ENCODE measurements at regions not wholly inside any gene's neighbourhood (a gene's known extent, or its start where the extent isn't known, plus 50 kb on each side); places are given as distances from the start of the nearest gene placed in this dataset.
"Not testable (repeated sequence)": the region's sequence is repeated elsewhere in the genome, so short reads cannot be mapped to it uniquely, and the experiment has no call there.

- no peak for DNase-seq
Observed at GRCh38 chr3:163605915-163606314, 1472.4 kb downstream of the SI start.

DNA sequence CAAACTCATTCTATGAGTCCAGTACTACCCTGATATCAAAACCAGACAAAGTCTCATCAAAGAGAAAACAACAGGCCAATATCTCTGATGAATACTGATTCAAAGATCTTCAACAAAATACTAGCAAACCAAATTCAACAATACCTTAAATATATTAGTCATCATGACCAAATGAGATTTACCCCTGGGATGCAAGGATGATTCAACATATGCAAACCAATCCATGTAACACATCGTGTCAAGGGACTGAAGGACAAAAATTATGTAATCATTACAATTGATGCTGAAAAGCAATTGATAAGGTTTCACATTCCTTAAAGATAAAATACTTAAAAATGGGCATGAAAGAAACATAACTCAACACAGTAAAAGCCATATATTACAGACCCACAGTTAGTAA lies 1476.9 kb downstream of the SI start:
- DNase-seq, result no peak

DNA sequence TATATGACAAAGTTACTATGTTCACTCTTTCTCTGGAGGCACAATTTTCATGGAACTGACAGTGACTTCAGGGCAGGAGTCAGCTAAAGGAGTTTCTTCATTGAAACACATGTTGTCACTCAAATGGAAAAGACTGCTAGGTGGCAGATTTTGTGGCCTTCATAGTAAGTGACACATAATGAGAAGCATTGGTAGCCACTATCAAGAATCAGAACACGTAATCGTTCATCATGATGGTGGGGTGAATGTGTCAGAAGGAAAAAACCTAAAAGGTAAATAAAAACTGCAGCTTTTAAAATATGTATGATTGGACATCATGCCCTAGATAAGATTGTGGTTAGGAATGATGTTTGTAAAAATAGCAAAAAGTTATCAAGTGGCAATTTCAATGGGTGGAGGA lies 1491.0 kb downstream of the SI start:
- no peak for DNase-seq

GRCh38 chr3:163582967-163583366 lies 1495.3 kb downstream of the SI start:
- no peak for DNase-seq

DNA sequence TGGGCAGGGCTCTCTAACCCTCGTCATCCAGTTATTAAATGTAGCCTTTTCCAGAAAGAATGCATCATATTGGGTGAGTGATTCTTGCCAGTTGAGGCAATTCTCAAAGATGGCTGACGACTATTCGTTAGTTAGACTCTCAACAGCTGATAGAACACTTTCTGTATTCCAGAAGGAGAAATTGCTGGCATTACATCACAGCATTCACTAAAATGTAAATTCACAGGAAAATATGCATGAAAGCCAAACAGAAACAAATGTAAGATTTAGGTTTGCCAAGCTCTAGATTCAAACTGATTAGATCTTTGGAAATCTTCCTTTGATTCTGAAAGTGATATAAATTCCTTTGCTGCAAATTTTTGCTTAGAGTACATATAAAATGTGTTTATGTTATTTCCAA lies 1501.0 kb downstream of the SI start:
- no peak for DNase-seq

DNA sequence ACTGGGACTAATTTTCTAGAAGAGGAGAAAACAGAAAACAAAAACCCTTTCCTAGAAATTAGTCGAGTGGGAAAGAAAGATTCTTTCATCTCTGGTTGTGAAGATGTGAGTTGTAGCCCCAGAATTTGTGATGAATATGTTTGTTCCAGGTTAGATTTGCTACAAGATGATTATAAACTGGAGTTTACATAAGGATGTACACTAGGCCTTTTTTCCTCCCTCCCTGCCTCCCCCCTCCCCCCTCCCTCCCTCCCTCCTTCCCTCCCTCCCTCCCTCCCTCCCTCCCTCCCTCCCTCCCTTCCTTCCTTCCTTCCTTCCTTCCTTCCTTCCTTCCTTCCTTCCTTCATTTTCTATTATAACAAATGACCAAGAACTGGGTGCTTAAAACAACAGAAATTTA lies 1502.0 kb downstream of the SI start:
- no peak for DNase-seq

- no peak for DNase-seq
Observed at GRCh38 chr3:163573324-163573723, 1505.0 kb downstream of the SI start.

DNA sequence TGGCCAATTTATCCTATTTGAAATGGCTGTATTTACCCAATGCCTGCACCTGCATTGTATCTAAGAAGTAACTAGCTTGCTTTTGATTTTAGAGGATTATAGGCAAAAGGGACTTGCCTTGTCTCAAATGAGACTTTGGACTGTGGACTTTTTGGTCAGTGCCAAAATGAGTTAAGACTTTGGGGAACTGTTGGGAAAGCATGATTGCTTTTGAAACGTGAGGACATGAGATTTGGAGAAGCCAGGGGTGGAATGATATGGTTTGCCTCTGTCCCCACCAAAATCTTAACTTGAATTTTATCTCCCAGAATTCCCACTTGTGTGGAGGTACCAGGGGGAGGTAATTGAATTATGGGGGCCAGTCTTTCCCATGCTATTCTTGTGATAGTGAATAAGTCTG lies 1505.4 kb downstream of the SI start:
- DNase-seq, result no peak

DNA sequence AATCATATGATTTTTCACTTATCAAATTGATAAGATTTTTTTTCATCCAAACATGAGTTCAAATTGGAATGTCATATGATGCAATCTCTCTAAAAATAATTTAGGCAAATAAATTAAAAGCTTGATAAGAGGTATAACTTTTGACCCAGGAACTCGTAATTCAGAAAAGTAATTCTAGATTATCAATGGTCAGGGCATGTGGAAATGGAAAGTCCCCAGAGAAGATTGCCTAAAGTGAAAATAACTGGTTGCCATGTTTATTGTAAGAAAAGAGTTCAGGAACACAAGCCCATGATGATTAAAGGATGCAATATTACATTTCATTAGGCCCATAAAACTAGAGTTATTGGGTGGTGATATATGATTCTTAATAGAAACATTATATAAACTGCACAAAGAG lies 1514.8 kb downstream of the SI start:
- no peak for DNase-seq

DNA sequence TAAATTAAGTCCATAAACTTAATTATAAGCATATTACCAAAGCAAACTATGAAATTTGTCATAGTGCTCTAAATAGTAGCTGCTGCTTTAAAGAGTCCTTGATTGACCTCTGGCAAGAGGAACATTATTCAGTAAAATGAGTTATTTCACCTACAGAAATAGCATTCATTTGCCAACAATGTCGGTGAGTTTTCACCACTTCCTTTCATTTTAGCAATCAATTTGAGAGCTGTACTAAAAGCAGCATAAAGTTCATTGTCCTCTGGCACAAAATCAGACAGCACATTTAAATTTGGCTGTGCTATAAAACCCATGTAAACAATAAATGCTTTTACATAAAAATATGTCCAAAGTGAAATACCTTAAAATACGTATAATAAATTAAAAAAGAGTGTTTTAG lies 1515.7 kb downstream of the SI start:
- no peak for DNase-seq

DNA sequence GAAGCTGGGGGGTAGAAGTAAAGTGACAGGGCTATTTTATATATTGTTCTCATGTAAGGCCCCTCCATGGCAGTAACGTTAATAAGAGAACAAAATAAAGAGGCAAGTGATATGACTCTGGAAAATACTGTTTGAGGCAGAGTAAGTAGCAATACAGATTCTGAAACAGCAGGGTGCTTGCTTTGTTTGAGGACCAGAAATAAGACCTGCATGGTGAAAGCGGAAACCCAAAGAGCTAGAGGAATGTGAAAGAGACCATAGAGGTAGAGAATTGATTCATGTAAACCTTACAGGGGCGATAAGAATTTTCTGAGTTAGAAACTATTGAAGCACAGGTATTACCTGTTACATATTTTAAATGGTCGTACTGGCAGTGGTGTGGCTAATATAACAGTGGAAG lies 1517.1 kb downstream of the SI start:
- no peak for DNase-seq

DNA sequence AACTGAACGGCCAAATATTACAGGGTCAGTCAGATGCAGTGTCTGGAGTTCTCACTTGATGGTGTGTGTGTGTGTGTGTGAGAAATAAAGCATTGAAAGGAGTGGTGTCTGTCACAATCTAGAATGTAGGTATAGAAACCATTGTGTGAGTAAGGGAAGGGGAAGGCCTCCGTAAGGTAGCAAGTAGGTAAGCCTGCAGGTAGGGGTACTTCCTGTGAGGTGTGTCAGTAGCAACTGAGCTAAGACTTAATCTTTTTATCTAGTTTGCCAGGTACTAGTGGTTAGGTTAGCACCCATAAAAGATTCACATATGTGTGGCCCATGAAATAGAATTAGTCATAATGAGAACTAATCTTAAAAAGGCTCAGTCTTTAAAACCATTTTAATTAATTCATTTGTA lies 1517.8 kb downstream of the SI start:
- no peak for DNase-seq

- DNase-seq, result no peak
Observed at GRCh38 chr3:163556813-163557523, 1521.3 kb downstream of the SI start.

GRCh38 chr3:163555918-163556317 lies 1522.4 kb downstream of the SI start:
- DNase-seq, result no peak

DNA sequence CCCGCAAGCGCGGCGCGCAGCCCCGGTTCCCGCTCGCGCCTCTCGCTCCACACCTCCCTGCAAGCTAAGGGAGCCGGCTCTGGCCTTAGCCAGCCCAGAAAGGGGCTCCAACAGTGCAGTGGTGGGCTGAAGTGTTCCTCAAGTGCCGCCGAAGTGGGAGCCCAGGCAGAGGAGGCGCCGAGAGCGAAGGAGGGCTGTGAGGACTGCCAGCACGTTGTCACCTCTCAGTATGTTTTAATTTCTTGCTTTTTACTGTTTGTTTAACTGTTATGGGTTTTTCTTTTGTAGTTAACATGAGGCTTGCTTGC lies 1525.7 kb downstream of the SI start:
- no peak for DNase-seq

DNA sequence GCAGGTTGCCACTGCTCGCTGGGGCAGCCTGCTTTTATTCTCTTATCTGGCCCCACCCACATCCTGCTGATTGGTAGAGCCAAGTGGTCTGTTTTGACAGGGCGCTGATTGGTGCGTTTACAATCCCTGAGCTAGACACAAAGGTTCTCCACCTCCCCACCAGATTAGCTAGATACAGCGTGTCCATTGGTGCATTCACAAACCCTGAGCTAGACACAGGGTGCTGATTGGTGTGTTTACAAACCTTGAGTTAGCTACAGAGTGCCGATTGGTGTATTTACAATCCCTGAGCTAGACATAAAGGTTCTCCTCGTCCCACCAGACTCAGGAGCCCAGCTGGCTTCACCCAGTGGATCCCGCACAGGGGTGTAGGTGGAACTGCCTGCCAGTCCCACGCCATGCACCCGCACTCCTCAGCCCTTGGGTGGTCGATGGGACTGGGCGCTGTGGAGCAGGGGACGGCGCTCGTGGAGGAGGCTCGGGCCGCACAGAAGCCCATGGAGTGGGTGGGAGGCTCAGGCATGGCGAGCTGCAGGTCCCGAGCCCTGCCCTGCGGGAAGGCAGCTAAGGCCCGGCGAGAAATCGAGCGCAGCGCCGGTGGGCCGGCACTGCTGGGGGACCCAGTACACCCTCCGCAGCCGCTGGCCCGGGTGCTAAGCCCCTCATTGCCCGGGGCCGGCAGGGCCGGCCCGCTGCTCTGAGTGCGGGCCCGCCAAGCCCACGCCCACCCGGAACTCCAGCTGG lies 1526.2 kb downstream of the SI start:
- not testable (repeated sequence) for DNase-seq

- no peak for DNase-seq
Observed at GRCh38 chr3:163548015-163548414, 1530.3 kb downstream of the SI start.

DNA sequence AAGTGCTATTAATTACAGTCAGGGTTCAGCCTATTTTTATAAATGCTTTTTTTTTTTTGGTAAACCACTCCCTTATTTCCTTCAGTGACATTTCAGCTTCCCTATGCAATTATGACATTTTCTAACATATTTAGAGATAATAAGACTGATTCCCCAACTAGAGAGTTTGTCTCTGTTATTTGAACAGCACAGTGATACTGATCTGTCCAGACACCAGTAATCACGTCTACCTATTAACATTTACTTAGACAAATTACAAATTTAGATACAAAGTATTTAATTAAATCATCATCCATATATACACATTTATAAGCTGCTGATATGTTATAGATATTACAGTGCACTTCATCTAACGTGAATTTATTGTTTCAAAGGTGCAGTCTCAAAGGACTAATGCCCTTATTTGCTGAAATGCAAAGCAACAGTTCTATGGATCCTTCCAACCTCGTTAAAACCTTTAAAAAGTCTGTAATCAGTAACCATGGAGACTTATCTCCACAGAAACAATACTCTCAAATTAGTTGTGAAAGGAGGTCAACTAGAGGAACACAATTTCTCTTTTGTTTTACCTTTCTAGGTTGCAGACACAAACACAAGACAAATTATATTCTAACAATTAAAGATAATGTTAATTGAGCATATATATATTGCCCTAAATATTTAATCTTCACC lies 1531.1 kb downstream of the SI start:
- DNase-seq, result no peak

- DNase-seq, result no peak
Observed at GRCh38 chr3:163543662-163544061, 1534.6 kb downstream of the SI start.

DNA sequence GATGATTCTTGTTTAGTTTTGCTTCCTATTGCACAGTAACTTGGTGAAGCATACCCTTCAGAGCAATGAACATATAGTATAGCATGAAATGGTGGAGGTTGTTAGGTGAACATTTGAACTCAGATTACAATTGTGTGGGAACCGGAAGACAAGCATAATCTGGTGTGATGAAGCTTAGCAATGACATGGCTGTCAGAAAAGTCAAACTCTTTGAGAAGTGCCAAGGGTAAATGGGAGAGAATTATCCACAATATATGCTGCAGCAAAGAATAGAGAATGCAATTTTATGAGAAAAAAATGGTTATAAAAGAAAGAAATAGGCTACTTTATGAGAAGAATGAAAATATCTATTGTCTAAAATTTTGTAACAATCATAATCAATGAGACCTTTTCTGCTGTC lies 1536.7 kb downstream of the SI start:
- DNase-seq, result no peak

GRCh38 chr3:163538387-163538786 lies 1539.9 kb downstream of the SI start:
- no peak for DNase-seq

DNA sequence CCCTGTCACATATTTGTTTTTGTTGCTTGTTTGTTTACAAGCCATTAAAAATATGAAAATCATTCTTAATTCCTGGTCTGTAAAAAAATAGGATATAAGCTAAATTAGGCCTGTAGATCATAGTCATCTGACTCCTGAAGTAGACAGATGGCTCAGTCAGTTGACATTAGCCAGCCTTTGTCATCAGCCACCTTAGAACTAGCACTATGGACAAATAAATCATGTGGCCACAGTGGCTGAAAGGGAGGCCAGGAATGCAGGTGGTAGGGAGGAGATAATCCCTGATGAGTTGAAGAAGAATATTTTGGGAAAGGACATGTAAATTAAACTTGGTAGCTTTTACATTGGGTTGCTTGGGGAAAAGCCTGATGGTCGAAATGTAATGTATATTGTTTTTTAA lies 1544.9 kb downstream of the SI start:
- DNase-seq, result no peak

DNA sequence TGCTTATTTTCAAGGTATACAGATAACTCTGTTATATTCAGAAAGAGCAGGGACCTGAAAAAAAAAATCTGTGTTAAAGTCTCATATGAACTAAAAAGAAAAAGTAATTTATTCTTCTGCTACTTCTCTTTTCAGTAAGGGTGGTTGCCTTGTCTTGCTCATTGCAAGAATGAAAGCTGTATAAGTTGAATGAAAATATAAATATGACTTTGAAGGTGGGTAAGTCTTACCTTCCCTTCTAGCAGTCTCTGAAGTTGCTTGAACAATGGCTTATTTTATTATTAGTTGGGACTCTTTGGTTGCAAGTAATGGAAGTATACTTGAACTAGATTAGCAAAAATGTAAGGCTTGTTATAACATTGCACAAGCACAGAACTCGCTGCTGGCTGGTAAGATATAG lies 1554.9 kb downstream of the SI start:
- DNase-seq, result no peak

- DNase-seq, result no peak
Observed at GRCh38 chr3:163521261-163521660, 1557.0 kb downstream of the SI start.

DNA sequence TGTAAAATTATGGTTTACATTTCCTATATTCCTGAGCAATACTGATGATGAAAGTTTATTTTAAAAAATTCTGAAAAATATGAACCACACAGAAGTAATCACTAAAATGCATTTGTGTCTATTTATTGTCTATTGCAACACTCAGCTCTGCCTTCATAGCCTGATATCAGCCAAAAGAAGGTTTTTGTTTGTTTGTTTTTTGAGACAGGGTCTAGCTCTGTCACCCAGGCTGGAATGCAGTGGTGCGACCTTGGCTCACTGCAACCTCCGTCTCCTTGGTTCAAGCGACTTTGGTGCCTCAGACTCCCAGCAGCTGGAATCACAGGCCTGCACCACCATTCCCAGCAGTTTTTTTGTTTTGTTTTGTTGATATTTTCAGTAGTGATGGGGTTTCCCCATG lies 1560.2 kb downstream of the SI start:
- DNase-seq, result no peak

All from NCI-H146 (cell line).